T-helper 1 cell (primary cell): ENCODE measurements at regions not wholly inside any gene's neighbourhood (a gene's known extent, or its start where the extent isn't known, plus 50 kb on each side); places are given as distances from the start of the nearest gene placed in this dataset.
"Not testable (repeated sequence)": the region's sequence is repeated elsewhere in the genome, so short reads cannot be mapped to it uniquely, and the experiment has no call there.

Experiments
- DNase-seq, 5 donors: peaks; one replicate each; pipeline ENCODE4 v3.0.0-alpha.2; 2012 to 2020

DNA sequence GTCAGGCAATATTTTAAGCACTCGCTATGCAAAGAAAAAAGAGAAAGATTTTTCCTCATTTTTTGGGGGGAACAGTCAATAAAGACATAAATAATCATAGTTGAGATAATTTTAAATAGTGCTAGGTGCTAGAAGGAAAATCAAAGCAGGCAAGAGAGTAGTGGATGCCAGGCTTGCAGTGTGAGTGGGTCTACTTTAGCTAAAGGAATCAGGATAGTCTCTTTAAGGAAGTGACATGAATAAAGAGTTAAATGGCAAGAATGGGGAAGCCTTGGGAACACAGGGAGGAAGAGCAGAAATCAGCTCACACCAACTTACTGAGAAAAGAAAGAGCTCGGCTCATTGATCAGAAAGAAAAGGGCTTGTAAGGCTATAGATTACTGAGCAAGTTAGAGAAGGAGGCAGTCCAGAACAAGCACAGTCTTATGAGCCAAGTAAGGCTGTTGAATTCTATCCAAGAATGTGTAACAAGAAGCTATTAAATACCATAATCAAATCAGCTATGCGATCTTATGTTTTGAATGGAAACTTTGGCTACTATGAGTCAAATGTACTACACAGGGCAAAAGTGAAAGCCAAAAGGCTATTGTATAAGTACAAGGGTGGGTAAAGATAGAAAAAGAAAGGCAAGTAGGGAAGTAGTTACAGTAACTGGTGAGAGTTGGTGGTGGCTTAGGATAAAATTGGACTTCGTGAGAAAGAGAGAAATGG lies 833.8 kb upstream of the PIK3C3 start:
- no peak for DNase-seq

GRCh38 chr18:41119031-41119430 lies 836.0 kb upstream of the PIK3C3 start:
- no peak for DNase-seq

DNA sequence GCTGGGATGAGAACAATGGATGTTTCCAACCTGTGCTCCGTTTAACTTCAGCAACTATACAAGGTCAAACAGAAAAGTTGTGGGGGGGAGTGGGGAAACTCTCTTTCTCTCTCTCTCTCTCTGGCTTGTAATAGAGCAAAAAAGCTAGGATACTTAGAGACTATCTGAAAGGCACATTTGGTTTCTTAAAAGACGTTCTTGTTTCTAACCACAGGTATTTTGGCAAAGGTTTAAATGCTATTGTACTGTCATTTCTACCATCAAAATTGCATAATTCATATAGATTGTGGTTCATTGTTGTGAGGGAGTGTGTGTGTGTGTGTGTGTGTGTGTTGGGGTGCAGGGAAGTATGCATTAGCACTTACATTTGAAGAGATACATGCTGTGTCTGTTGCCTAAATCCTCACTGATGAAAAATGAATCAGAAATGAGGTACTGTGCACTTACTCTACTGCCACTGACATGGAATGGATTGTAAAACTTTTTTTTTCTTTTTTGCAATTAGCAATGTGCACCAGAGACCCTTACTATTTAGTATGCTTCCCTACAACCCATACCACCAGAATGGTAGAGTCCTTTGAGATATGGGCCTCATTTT lies 841.0 kb upstream of the PIK3C3 start:
- DNase-seq: no peak

DNA sequence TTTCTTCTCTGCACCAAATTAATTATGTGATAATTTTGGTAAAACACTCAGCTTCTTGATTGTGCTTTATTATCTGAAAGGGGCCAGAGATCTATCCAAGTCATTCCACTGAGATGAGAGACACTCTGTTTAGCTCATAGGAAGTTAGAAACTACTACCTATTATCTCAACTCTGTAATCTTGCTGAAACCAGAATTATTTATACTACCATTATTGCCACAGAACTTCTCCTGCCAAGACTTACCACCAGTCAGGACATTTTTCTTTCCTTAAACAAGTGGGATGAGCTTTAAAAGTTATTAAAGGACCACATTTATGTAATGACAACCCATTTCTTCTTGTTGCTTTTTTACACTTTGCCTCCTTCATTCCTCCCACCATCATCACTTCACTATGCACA lies 855.6 kb upstream of the PIK3C3 start:
- DNase-seq: no peak

DNA sequence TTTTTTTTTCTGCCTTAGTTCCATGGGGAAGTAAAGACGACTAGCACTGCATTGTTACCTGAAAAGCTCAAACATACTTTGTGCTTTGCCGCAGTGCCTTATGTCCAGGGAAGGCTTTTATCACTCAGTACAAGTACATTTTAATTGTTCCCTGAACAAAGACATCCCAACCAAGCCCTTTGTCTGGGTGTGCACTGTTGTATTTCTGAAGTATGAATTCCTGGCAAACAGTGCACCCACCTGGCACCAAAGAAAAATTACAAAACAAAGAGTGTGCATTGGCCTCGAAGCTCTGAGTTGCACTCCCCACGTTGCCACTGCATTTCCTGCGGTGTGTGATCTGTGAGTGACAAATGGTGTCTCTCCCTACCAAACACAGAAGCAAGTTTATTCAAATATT lies 858.5 kb upstream of the PIK3C3 start:
- DNase-seq: no peak

DNA sequence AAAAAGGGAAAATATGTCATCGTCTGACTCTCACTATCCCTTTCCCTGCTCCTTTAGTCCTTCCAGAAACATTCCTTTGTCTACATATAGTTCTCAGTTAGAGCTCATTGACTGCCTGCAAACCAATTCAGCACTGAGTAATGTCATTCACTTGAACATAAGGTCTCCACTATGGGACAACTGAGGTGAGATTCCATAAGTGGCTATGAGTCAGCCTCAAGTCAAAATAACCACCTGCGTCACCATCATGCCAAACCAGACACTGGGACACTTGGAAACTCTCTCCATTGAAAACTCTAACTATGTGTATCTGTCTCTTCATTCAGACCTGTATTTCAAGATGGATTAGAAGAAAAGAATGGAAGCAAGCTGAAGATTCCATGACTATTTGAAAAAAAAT lies 878.0 kb upstream of the PIK3C3 start:
- DNase-seq: no peak

GRCh38 chr18:41075212-41075611 lies 879.8 kb upstream of the PIK3C3 start:
- no peak for DNase-seq

GRCh38 chr18:41073372-41073954 lies 881.6 kb upstream of the PIK3C3 start:
- DNase-seq: no peak

DNA sequence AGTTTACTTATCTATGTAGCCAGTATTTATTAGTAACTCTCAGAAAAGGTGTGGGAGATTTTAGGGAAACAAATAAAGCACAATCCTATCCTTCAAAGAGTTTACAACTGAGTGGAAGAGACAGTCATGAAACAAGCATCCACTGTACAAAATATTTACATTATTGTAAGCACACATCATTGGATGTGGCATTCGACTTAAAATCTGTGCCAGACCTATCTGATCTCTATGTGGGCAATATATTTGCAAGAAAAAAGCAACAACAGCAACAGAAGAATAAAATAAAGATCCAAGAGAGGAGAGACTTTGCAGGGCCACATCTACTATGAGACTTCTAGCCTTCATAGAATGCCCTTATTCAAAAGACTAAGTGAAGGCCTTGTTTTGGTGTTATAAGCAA lies 882.1 kb upstream of the PIK3C3 start:
- no peak for DNase-seq

DNA sequence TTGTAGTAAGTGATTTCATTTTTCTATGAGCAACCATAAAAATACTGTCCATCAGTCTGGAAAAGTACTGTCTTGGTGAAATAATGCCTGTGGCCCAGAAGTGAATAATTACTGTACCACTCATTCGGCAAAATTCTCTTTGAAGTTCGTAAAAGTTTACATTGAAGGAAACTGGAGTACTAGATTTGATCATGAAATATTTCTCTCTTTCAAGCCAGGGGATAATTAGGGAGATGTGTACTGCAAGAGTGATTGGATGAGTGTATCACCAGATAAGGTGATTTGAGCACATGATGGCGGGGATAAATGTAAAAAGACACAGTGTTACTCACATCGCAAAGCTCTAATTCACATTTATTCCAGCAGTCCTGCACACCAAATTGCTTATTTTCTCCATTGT lies 883.2 kb upstream of the PIK3C3 start:
- no peak for DNase-seq

GRCh38 chr18:41069167-41069566 lies 885.9 kb upstream of the PIK3C3 start:
- no peak for DNase-seq

GRCh38 chr18:41064916-41065315 lies 890.1 kb upstream of the PIK3C3 start:
- DNase-seq: no peak

- DNase-seq: no peak
Observed at GRCh38 chr18:41060967-41061366, 894.1 kb upstream of the PIK3C3 start.

DNA sequence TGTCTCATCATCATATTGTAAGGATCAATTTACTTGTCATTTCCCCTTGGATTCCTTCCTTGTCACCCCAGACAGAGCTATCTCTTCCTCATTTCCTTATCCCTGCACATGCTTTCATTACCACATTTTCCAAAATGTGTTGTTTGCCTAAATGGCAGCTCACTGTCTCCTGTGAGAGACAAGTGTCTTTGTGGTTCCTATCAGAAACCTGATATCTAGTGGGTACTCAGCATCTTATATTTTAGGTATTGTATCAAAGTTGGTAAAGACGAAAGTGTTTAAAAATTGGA lies 896.0 kb upstream of the PIK3C3 start:
- no peak for DNase-seq

- DNase-seq: no peak
Observed at GRCh38 chr18:41058351-41059125, 896.5 kb upstream of the PIK3C3 start.

DNA sequence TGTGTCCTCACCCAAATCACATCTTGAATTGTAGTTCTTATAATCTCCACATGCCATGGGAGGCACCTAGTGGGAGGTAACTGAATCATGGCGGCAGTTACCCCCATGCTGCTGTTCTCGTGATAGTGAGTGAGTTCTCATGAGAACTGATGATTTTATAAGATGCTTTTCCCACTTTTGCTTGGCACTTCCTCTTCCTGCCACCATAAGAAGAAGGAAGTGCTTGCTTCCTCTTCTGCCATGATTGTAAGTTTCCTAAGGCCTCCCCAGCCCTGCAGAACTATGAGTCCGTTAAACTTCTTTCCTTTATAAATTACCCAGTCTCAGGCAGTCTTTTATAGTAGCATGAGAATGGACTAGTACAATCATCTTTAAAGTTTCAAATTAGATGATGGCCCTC lies 902.4 kb upstream of the PIK3C3 start:
- no peak for DNase-seq

GRCh38 chr18:41046250-41046649 lies 908.8 kb upstream of the PIK3C3 start:
- DNase-seq: not testable (repeated sequence)

- DNase-seq: no peak
Observed at GRCh38 chr18:41043876-41044275, 911.2 kb upstream of the PIK3C3 start.

DNA sequence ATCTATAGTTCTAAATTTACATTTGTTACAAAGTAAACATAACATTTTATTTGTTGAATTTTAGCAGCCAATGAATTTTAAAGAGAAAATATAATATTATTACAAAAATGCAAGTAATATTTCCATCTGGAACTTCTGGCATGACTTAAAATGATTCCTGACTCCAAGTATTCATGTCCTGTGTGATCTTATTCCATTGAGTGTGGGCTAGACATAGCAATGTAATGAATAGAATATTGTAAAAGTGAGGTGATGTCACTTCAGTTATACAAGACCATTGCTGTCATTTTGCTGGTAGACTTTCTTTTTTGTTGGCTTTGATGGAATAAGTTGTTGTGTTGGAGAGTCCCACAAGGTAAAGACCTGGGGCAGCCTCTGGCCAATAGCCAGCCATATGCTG lies 912.2 kb upstream of the PIK3C3 start:
- DNase-seq: no peak

DNA sequence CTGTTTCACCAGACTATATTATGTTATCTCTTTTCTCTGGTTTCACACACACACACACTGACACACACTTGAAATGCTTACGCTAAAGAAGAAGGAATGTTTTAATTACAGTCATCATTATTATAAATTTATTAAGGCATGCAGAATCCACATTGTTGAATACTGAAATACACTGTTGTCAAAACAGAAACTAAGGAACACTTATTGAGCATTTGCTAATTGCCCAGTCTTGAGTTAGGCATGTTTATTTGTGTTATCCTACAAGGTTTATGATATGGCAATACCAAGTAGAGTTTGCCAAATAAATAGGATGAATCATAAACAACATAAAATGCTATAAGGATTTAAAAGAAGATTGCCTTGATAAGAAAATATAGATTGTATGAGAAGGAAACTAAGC lies 917.0 kb upstream of the PIK3C3 start:
- DNase-seq: no peak

- DNase-seq: no peak
Observed at GRCh38 chr18:41036346-41036745, 918.7 kb upstream of the PIK3C3 start.

GRCh38 chr18:41034413-41034812 lies 920.6 kb upstream of the PIK3C3 start:
- no peak for DNase-seq

DNA sequence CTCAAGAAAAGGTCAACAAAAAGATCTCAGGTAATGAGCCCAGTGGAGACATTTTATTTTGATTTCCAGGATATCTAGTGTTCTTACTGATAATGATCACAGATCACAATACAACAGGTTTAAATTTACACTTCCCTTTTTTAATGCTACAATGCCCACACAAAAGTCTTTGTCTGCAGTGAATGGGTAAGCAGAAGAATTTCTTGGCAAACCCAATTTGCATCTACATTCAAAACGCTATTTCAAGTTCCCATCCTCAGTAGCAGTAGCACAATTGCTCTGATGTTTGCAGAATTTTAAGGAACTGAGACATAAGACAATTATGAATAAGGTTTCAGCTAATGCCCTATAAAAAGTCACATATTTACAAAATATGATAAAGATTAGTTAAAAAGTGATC lies 929.4 kb upstream of the PIK3C3 start:
- no peak for DNase-seq

GRCh38 chr18:41024792-41025191 lies 930.2 kb upstream of the PIK3C3 start:
- no peak for DNase-seq
